ENCODE measurements at regions not wholly inside any gene's neighbourhood (a gene's known extent, or its start where the extent isn't known, plus 50 kb on each side); places are given as distances from the start of the nearest gene placed in this dataset.

DNA sequence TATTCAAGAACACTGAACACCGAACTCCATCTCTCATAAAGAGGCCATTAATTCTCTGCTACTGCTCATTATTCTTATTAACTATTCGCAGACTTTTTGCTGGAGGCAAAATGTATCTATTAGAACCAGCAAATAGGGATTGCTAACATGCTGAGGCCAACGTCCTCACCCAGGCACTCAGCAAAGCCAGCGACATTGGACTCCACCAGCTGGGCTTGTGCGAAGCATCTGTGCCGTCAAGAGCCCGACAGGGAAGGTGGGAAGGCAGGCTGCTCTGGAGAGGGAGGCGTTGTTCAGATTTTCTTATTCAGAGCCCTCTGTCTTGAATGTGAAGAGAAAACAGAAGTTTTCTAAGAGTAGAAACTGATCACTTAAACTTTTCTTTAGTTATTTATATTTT, 615.6 kb upstream of the KIRREL3 start:
- Mint-ChIP-seq H3K27ac (ENCODE audit: unreplicated experiment) (peak overlapping the region; percentile 78), H3K4me3 (ENCODE audit: unreplicated experiment) (peak overlapping the region; percentile 47), H3K36me3 (ENCODE audit: unreplicated experiment) (no peaks in the 10 kb centered on the region), H3K4me1 (ENCODE audit: low read depth, unreplicated experiment) (peaks cover 45% of the 10 kb centered on the region), H3K9me3 (ENCODE audit: unreplicated experiment) (no peaks in the 10 kb centered on the region), H3K27me3 (ENCODE audit: unreplicated experiment) (no peaks in the 10 kb centered on the region)
- DNase-seq, result peak; percentile 67
- TF ChIP-seq, protein P1, sequence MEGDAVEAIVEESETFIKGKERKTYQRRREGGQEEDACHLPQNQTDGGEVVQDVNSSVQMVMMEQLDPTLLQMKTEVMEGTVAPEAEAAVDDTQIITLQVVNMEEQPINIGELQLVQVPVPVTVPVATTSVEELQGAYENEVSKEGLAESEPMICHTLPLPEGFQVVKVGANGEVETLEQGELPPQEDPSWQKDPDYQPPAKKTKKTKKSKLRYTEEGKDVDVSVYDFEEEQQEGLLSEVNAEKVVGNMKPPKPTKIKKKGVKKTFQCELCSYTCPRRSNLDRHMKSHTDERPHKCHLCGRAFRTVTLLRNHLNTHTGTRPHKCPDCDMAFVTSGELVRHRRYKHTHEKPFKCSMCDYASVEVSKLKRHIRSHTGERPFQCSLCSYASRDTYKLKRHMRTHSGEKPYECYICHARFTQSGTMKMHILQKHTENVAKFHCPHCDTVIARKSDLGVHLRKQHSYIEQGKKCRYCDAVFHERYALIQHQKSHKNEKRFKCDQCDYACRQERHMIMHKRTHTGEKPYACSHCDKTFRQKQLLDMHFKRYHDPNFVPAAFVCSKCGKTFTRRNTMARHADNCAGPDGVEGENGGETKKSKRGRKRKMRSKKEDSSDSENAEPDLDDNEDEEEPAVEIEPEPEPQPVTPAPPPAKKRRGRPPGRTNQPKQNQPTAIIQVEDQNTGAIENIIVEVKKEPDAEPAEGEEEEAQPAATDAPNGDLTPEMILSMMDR (IDR thresholded peaks at IDR 0.05; ENCODE audit: partially characterized antibody, unreplicated experiment), result no peak

DNA sequence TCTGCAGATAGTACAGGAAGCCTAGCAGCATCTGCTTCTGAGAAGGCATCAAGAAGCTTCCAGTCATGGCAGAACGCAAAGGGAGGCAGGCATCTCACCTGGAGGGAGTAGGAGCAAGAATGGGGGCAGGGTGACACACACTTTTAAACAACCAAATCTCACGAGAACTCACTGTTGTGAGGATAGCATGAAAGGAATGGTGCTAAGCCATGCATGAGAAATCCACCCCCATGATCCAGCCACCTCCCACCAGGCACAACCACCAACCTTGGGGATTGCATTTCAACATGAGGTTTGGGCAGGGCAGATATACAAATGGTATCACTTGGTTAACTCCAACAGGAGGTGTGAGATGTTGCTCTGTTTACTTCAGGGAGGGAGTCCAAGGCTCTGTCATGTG, 612.0 kb upstream of the KIRREL3 start:
- Mint-ChIP-seq H3K4me3 (ENCODE audit: unreplicated experiment) (no peak overlapping the region), H3K9me3 (ENCODE audit: unreplicated experiment) (no peaks in the 10 kb centered on the region), H3K4me1 (ENCODE audit: low read depth, unreplicated experiment) (peaks cover 45% of the 10 kb centered on the region), H3K27me3 (ENCODE audit: unreplicated experiment) (peaks cover 2% of the 10 kb centered on the region), H3K27ac (ENCODE audit: unreplicated experiment) (no peak overlapping the region), H3K36me3 (ENCODE audit: unreplicated experiment) (no peaks in the 10 kb centered on the region)
- TF ChIP-seq, protein P1 (IDR thresholded peaks at IDR 0.05; ENCODE audit: partially characterized antibody, unreplicated experiment), result no peak
- DNase-seq, result no peak

DNA sequence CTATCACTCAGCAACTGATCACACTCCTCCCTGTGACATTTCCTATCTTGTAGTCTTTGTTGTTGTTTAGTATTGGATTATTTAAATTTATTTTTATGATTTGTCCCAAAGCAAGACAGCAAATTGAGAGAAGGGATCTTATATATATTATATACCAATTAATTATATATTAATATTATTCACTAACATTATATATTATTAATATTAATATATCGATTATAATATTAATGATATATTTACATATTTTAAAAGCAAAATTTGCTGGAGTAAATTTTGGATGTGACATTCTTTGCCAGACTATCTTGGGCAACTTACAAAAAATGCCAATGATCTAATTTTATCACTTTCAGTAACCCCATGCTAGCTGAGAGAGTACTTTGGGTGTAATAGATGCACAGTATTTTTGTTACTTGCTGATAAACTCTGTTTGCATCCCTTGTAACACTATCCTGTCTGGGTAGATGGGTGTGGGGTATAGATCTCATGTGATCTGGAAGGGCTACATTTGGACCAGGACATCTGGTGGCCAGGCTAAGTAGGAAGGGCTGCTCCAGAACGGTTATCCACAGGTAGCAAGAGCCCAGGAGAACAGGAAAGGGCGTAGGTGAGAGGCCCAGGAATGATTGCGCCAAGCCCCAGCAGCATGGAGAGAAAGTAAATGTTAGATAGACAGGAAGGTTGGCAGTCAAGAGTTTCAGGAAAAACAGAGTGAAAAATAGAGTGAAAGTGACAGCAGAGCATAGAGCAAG, 608.6 kb upstream of the KIRREL3 start:
- H3K4me3 Mint-ChIP-seq (ENCODE audit: unreplicated experiment), result no peak overlapping the region
- TF ChIP-seq, protein P1 (IDR thresholded peaks at IDR 0.05; ENCODE audit: partially characterized antibody, unreplicated experiment), result no peak
- peaks cover 24% of the 10 kb centered on the region for H3K4me1 Mint-ChIP-seq (ENCODE audit: low read depth, unreplicated experiment)
- peaks cover 2% of the 10 kb centered on the region for H3K27me3 Mint-ChIP-seq (ENCODE audit: unreplicated experiment)
- no peaks in the 10 kb centered on the region for H3K36me3 Mint-ChIP-seq (ENCODE audit: unreplicated experiment)
- no peak for DNase-seq
- H3K9me3 Mint-ChIP-seq (ENCODE audit: unreplicated experiment), result no peaks in the 10 kb centered on the region
- no peak overlapping the region for H3K27ac Mint-ChIP-seq (ENCODE audit: unreplicated experiment)

DNA sequence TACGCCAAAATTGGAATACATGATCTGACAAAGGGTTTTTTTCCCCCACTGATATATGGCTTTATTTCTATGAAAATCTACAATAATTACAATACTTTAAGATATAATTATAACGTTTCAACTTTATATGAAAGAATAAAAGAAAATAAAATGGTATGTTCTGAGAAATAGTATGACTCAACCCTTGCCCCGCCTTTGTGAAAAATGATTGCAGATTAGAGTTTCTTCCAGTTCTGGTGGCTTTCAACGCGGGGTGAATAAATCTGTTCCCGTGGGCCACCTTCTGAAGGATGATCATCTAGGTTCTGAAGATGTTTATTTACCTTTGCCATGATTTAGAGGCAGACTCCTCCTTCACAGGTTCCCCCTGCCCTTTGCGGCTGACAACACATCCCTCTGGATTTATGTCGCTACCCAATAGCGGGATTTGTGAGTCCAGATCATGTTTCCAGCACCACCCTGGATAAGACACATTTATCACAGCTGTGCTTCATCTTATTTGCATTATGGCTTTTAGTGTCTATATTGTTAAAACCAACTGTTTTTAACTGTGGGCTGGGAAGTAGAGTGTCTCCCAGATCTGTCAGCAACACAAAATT, 607.0 kb upstream of the KIRREL3 start:
- Mint-ChIP-seq H3K27ac (ENCODE audit: unreplicated experiment) (no peak overlapping the region), H3K36me3 (ENCODE audit: unreplicated experiment) (no peaks in the 10 kb centered on the region), H3K9me3 (ENCODE audit: unreplicated experiment) (no peaks in the 10 kb centered on the region), H3K4me1 (ENCODE audit: low read depth, unreplicated experiment) (peaks cover 15% of the 10 kb centered on the region), H3K27me3 (ENCODE audit: unreplicated experiment) (peaks cover 2% of the 10 kb centered on the region), H3K4me3 (ENCODE audit: unreplicated experiment) (no peak overlapping the region)
- DNase-seq, result no peak
- TF ChIP-seq, protein P1 (IDR thresholded peaks at IDR 0.05; ENCODE audit: partially characterized antibody, unreplicated experiment), result no peak

DNA sequence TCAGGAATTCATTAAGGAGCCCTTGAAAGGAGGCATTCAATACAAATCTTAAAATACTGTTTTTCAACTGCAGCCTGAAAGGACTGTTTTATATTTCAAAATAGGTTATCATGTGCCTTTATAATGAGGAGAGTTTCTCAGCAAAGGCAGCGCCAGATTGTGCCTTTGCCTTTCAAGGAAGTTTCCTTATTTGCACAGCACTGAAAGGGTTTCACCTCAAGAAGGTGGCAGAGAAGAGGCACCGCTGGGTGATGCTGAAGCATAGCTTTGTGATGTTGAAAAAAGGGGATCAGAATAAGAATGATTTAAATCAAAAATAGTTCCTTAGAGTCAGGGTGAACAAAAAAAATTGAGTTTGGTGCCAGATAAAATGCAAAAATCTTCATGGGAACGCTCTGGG, 601.0 kb upstream of the KIRREL3 start:
- H3K4me3 Mint-ChIP-seq (ENCODE audit: unreplicated experiment), result no peak overlapping the region
- no peaks in the 10 kb centered on the region for H3K9me3 Mint-ChIP-seq (ENCODE audit: unreplicated experiment)
- TF ChIP-seq, protein P1 (IDR thresholded peaks at IDR 0.05; ENCODE audit: partially characterized antibody, unreplicated experiment), result no peak
- DNase-seq, result no peak
- no peaks in the 10 kb centered on the region for H3K4me1 Mint-ChIP-seq (ENCODE audit: low read depth, unreplicated experiment)
- H3K27ac Mint-ChIP-seq (ENCODE audit: unreplicated experiment), result no peak overlapping the region
- no peaks in the 10 kb centered on the region for H3K36me3 Mint-ChIP-seq (ENCODE audit: unreplicated experiment)
- peaks cover 1% of the 10 kb centered on the region for H3K27me3 Mint-ChIP-seq (ENCODE audit: unreplicated experiment)
